Ishikawa (cell line): ENCODE measurements at regions not wholly inside any gene's neighbourhood (a gene's known extent, or its start where the extent isn't known, plus 50 kb on each side); places are given as distances from the start of the nearest gene placed in this dataset.
A peak's percentile ranks its signal among the peaks of the same experiment; 100 is the strongest.

Experiments
- CEBPB ChIP-seq: IDR thresholded peaks from 2 replicates; pipeline ENCODE4 v1.6.1; 2012
- CREB1 ChIP-seq: IDR thresholded peaks from 2 replicates; pipeline ENCODE4 v1.6.1; 2012; ENCODE audit warnings: low read depth
- EGR1 ChIP-seq: IDR thresholded peaks from 2 replicates; pipeline ENCODE4 v1.6.1; 2012
- EP300 ChIP-seq: IDR thresholded peaks from 2 replicates; pipeline ENCODE4 v1.6.1; 2012; ENCODE audit warnings: borderline replicate concordance
- FOXM1 ChIP-seq: IDR thresholded peaks from 2 replicates; pipeline ENCODE4 v1.6.1; 2012; ENCODE audit warnings: low read depth, borderline replicate concordance
- NFIC ChIP-seq: IDR thresholded peaks from 2 replicates; pipeline ENCODE4 v1.6.1; 2012
- RAD21 ChIP-seq: IDR thresholded peaks from 2 replicates; pipeline ENCODE4 v1.6.1; 2012; ENCODE audit warnings: low read depth
- REST ChIP-seq: IDR thresholded peaks from 2 replicates; pipeline ENCODE4 v1.6.1; 2012; ENCODE audit warnings: low read depth, mild to moderate bottlenecking
- TAF1 ChIP-seq: IDR thresholded peaks from 2 replicates; pipeline ENCODE4 v1.6.1; 2012; ENCODE audit warnings: low read depth, mild to moderate bottlenecking
- TCF12 ChIP-seq: IDR thresholded peaks from 2 replicates; pipeline ENCODE4 v1.6.1; 2012; ENCODE audit warnings: low read depth
- TEAD4 ChIP-seq: IDR thresholded peaks from 2 replicates; pipeline ENCODE4 v1.6.1; 2012
- YY1 ChIP-seq: IDR thresholded peaks from 2 replicates; pipeline ENCODE4 v1.6.1; 2012; ENCODE audit warnings: low read depth
- ZBTB7A ChIP-seq: IDR thresholded peaks from 2 replicates; pipeline ENCODE4 v1.6.1; 2012; ENCODE audit warnings: low read depth
- TF ChIP-seq, protein P1 (sequence below): IDR thresholded peaks from 2 replicates; pipeline ENCODE4 v1.6.1; 2012
- TF ChIP-seq, protein P2 (sequence below): IDR thresholded peaks from 2 replicates; pipeline ENCODE4 v1.6.1; 2012

GRCh38 chr1:240019524-240019923 lies 72.2 kb upstream of the FMN2 start:
- TF ChIP-seq TAF1, result no peak
- TF ChIP-seq RAD21, result no peak
- no peak for TF ChIP-seq REST
- TF ChIP-seq FOXM1, result no peak
- TF ChIP-seq TCF12, result no peak
- no peak for TF ChIP-seq ZBTB7A
- no peak for TF ChIP-seq NFIC
- no peak for TF ChIP-seq YY1
- TF ChIP-seq, protein P1, sequence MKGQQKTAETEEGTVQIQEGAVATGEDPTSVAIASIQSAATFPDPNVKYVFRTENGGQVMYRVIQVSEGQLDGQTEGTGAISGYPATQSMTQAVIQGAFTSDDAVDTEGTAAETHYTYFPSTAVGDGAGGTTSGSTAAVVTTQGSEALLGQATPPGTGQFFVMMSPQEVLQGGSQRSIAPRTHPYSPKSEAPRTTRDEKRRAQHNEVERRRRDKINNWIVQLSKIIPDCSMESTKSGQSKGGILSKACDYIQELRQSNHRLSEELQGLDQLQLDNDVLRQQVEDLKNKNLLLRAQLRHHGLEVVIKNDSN, result no peak
- TF ChIP-seq CREB1, result no peak
- no peak for TF ChIP-seq TEAD4
- TF ChIP-seq CEBPB, result no peak
- TF ChIP-seq EGR1, result no peak
- TF ChIP-seq EP300, result no peak
- TF ChIP-seq, protein P2, sequence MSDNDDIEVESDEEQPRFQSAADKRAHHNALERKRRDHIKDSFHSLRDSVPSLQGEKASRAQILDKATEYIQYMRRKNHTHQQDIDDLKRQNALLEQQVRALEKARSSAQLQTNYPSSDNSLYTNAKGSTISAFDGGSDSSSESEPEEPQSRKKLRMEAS, result no peak

DNA sequence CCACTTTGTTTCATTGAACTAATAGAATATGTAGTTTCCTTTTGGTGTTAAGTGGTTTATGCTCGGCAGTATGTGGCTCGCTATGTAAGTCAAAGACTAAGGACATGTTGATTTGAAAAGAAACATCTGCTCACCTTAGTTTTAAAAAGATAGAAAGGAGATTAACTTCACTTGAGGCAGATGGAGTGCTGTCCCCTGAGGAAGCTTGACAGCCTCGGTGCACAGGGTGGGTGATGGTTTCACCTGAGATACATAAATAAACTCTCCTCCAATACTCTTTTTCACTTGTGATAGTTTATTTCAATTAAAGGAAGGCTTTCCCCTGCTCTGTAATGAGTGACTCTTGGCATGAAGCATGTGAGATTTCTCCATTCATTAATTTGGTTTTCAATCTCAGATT lies 70.8 kb upstream of the FMN2 start:
- TF ChIP-seq TAF1 (no peak), CEBPB (no peak), YY1 (no peak), TCF12 (no peak), FOXM1 (no peak), REST (no peak), EGR1 (no peak), CREB1 (no peak), RAD21 (no peak), NFIC (no peak), TEAD4 (no peak)
- TF ChIP-seq, protein P1, result no peak
- TF ChIP-seq, protein P2, result no peak

DNA sequence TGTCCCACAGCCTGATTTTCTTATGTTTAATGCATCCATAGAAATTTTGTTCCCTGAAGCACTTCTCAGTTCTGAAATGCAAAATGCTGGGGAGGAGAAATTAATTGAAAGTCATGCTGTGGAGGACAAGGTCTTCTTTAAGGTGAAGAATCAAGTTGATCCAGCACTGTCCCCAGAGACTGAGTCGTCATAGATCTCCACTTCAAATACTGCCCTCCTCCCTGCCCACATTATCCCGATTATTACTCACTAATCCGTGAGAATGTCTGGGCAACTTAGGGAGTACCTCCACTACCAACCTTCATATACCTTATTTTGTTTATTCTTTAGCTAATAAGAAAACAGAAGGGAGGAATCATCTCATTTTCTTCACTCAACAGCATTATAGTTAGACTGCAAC lies 70.0 kb upstream of the FMN2 start:
- TF ChIP-seq CEBPB, result no peak
- no peak for TF ChIP-seq TAF1
- TF ChIP-seq YY1, result no peak
- no peak for TF ChIP-seq EP300
- no peak for TF ChIP-seq ZBTB7A
- TF ChIP-seq TEAD4, result no peak
- no peak for TF ChIP-seq FOXM1
- no peak for TF ChIP-seq REST
- no peak for TF ChIP-seq NFIC
- TF ChIP-seq RAD21, result no peak

DNA sequence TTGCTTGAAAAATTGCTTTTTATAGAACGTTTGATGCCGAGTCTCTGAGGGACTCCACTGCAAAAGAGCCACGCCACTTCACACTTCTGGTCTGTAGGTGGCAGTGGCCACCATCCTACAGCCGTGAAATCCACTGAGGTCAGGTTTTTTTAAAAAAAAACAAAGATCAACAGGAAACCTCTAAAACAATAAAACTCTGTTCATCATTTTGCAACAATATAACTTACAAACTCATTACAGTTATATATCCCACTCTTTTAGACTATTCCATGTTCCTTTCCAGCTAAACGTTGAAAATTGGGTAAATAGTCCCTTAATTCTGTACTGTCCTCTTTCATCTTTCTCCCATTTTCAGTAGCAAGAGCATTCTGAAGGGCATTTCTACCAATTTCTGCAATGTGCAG lies 64.6 kb upstream of the FMN2 start:
- TF ChIP-seq, protein P2, result no peak
- TF ChIP-seq EGR1 (no peak), RAD21 (peak; percentile 78), TAF1 (no peak), FOXM1 (peak; percentile 26; the same call in 1 of the 2 replicates), TCF12 (no peak), YY1 (no peak), REST (no peak), EP300 (no peak), ZBTB7A (no peak), TEAD4 (no peak)
- TF ChIP-seq, protein P1, result no peak
